ENCODE measurements at regions not wholly inside any gene's neighbourhood (a gene's known extent, or its start where the extent isn't known, plus 50 kb on each side); places are given as distances from the start of the nearest gene placed in this dataset.

DNA sequence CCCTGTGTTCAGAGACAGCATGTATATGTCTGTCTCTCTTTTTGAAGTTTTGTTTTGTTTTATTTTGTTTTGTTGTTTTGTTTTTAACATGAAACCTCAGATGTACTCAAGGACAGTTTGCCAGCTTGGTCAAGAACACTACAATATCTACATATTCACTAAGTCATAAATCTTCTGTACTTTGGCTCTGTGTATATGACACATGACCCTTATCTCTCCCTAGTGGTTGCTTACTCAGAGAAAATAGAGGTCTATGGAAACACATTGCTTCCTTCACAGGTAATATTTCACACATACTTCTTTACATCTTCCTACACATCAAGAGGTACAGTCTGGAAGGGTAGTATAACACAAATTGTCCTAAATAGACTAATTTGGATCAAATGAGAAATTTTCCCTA, 312.6 kb upstream of the VRK2 start:
- Histone ChIP-seq H4K20me1 (ENCODE audit: insufficient read depth) (no peaks in the 10 kb centered on the region), H3K9ac (no peak overlapping the region), H3K36me3 (replicated peaks in 1 of 2; ENCODE audit: control insufficient read depth in 1 of 2, insufficient read depth in 2 of 2, low read length in 1 of 2) (no peaks in the 10 kb centered on the region), H3K4me3 (ENCODE audit: low read depth in 2 of 2, low read length in 1 of 2) (no peak overlapping the region), H3K4me1 (ENCODE audit: control insufficient read depth in 1 of 2, insufficient read depth in 2 of 2, low read depth in 1 of 2, low read length in 1 of 2) (no peaks in the 10 kb centered on the region), H3K4me2 (no peak overlapping the region), H3K27me3 (ENCODE audit: insufficient read depth) (no peaks in the 10 kb centered on the region), H3K9me3 (no peaks in the 10 kb centered on the region), H3K9me2 (no peaks in the 10 kb centered on the region), H3K79me2 (ENCODE audit: insufficient read depth) (no peaks in the 10 kb centered on the region), H3F3A (replicated peaks; ENCODE audit: insufficient read depth) (no peaks in the 10 kb centered on the region), H2AFZ (ENCODE audit: low read depth) (no peak overlapping the region), H3K27ac (ENCODE audit: low read depth in 2 of 2, low read length in 1 of 2) (no peak overlapping the region)
- ChIA-PET CTCF (interaction anchor here (1.0 kb wide), 1 partner anchor 16 kb away, joined by 3 read pairs; no protein-coding TSS in a partner anchor), POLR2A (no interaction called here)
- no peak for DNase-seq
- TF ChIP-seq MXI1 (IDR thresholded peaks at IDR 0.05; ENCODE audit: low read depth, low read length) (no peak), PBX3 (IDR thresholded peaks at IDR 0.05) (no peak), SIN3A (IDR thresholded peaks at IDR 0.05; ENCODE audit: borderline replicate concordance, low read depth, low read length) (no peak), YY1 (IDR thresholded peaks at IDR 0.05; ENCODE audit: low read depth) (no peak), EZH2phosphoT487 (IDR thresholded peaks at IDR 0.05; ENCODE audit: borderline replicate concordance, low read depth) (no peak), CHD2 (IDR thresholded peaks at IDR 0.05; ENCODE audit: low read length, partially characterized antibody) (no peak)

DNA sequence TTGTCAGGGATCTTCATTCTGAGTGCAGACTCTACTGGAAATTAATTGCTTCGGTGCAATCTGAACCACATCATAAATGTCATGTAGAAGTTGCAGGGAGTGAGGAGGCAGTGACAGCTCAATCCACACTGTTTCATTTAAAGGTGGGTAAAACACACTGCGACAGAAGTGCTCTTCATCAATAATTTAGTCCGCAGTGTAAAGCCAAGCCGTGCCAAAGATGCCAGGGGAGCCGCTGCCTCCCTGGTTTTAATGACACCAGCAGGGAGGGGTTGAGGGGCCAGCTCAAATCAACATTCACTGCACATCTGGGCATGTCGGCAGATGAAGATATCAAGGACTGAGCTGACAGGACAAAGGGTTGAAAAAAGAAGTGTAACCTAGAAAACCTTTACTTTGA, 305.7 kb upstream of the VRK2 start:
- CTCF ChIA-PET = interaction anchor here (1.9 kb wide), 1 partner anchor 19 kb away, joined by 6 read pairs; no protein-coding TSS in a partner anchor
- WGBS (ENCODE audit: low lambda C conversion rate) = 31% methylated on average over 6 of the region's 6 CpGs

More for the DNA sequence above, 305.7 kb upstream of the VRK2 start:
- POLR2A ChIA-PET = no interaction called here
- Histone ChIP-seq H3K9me3 (no peaks in the 10 kb centered on the region), H3K79me2 (ENCODE audit: insufficient read depth) (no peaks in the 10 kb centered on the region), H3K9me2 (no peaks in the 10 kb centered on the region), H3K27me3 (ENCODE audit: insufficient read depth) (no peaks in the 10 kb centered on the region), H3K4me3 (ENCODE audit: low read depth in 2 of 2, low read length in 1 of 2) (no peak overlapping the region), H3K9ac (no peak overlapping the region), H3K36me3 (replicated peaks in 1 of 2; ENCODE audit: control insufficient read depth in 1 of 2, insufficient read depth in 2 of 2, low read length in 1 of 2) (no peaks in the 10 kb centered on the region), H2AFZ (ENCODE audit: low read depth) (no peak overlapping the region), H3K27ac (ENCODE audit: low read depth in 2 of 2, low read length in 1 of 2) (no peak overlapping the region), H4K20me1 (ENCODE audit: insufficient read depth) (no peaks in the 10 kb centered on the region), H3F3A (replicated peaks; ENCODE audit: insufficient read depth) (no peaks in the 10 kb centered on the region), H3K4me1 (ENCODE audit: control insufficient read depth in 1 of 2, insufficient read depth in 2 of 2, low read depth in 1 of 2, low read length in 1 of 2) (no peaks in the 10 kb centered on the region; a peak in 1 of 4 replicates), H3K4me2 (no peak overlapping the region)
- no peak for DNase-seq
- TF ChIP-seq, protein P1, sequence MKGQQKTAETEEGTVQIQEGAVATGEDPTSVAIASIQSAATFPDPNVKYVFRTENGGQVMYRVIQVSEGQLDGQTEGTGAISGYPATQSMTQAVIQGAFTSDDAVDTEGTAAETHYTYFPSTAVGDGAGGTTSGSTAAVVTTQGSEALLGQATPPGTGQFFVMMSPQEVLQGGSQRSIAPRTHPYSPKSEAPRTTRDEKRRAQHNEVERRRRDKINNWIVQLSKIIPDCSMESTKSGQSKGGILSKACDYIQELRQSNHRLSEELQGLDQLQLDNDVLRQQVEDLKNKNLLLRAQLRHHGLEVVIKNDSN (IDR thresholded peaks at IDR 0.05; ENCODE audit: borderline replicate concordance, low read depth) = no peak
- TF ChIP-seq TAF1 (IDR thresholded peaks at IDR 0.05; ENCODE audit: borderline replicate concordance, low read depth, low read length) = no peak
- TF ChIP-seq, protein P2, sequence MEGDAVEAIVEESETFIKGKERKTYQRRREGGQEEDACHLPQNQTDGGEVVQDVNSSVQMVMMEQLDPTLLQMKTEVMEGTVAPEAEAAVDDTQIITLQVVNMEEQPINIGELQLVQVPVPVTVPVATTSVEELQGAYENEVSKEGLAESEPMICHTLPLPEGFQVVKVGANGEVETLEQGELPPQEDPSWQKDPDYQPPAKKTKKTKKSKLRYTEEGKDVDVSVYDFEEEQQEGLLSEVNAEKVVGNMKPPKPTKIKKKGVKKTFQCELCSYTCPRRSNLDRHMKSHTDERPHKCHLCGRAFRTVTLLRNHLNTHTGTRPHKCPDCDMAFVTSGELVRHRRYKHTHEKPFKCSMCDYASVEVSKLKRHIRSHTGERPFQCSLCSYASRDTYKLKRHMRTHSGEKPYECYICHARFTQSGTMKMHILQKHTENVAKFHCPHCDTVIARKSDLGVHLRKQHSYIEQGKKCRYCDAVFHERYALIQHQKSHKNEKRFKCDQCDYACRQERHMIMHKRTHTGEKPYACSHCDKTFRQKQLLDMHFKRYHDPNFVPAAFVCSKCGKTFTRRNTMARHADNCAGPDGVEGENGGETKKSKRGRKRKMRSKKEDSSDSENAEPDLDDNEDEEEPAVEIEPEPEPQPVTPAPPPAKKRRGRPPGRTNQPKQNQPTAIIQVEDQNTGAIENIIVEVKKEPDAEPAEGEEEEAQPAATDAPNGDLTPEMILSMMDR (IDR thresholded peaks at IDR 0.05) = no peak
- TF ChIP-seq NFIC (IDR thresholded peaks at IDR 0.05; ENCODE audit: borderline replicate concordance) = no peak
- TF ChIP-seq GABPA (IDR thresholded peaks at IDR 0.05; ENCODE audit: low read depth) = no peak
- TF ChIP-seq, protein P3, sequence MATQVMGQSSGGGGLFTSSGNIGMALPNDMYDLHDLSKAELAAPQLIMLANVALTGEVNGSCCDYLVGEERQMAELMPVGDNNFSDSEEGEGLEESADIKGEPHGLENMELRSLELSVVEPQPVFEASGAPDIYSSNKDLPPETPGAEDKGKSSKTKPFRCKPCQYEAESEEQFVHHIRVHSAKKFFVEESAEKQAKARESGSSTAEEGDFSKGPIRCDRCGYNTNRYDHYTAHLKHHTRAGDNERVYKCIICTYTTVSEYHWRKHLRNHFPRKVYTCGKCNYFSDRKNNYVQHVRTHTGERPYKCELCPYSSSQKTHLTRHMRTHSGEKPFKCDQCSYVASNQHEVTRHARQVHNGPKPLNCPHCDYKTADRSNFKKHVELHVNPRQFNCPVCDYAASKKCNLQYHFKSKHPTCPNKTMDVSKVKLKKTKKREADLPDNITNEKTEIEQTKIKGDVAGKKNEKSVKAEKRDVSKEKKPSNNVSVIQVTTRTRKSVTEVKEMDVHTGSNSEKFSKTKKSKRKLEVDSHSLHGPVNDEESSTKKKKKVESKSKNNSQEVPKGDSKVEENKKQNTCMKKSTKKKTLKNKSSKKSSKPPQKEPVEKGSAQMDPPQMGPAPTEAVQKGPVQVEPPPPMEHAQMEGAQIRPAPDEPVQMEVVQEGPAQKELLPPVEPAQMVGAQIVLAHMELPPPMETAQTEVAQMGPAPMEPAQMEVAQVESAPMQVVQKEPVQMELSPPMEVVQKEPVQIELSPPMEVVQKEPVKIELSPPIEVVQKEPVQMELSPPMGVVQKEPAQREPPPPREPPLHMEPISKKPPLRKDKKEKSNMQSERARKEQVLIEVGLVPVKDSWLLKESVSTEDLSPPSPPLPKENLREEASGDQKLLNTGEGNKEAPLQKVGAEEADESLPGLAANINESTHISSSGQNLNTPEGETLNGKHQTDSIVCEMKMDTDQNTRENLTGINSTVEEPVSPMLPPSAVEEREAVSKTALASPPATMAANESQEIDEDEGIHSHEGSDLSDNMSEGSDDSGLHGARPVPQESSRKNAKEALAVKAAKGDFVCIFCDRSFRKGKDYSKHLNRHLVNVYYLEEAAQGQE (IDR thresholded peaks at IDR 0.05; ENCODE audit: low read depth, low read length) = no peak
- TF ChIP-seq MXI1 (IDR thresholded peaks at IDR 0.05; ENCODE audit: low read depth, low read length) = no peak
- no peak for TF ChIP-seq PBX3 (IDR thresholded peaks at IDR 0.05)
